Urinary bladder (tissue), 3 donors: ENCODE measurements at regions not wholly inside any gene's neighbourhood (a gene's known extent, or its start where the extent isn't known, plus 50 kb on each side); places are given as distances from the start of the nearest gene placed in this dataset.

ENCODE experiments used
- DNase-seq: peaks from one replicate; pipeline ENCODE4 v3.0.0-alpha.2; 2015; ENCODE audit errors: extremely low spot score
- H3K27ac ChIP-seq: one replicate; pipeline ENCODE4 v1.5.1; 2013; ENCODE audit warnings: low read depth, mild to moderate bottlenecking, moderate library complexity
- H3K36me3 ChIP-seq: one replicate; pipeline ENCODE4 v1.6.1; 2013; ENCODE audit warnings: mild to moderate bottlenecking, moderate library complexity; ENCODE audit not compliant: insufficient read depth
- H3K4me1 ChIP-seq: one replicate; pipeline ENCODE4 v1.6.1; 2013; ENCODE audit warnings: mild to moderate bottlenecking, moderate library complexity; ENCODE audit not compliant: insufficient read depth
- H3K4me3 ChIP-seq: one replicate; pipeline ENCODE4 v1.5.1; 2013; ENCODE audit warnings: low read depth, low read length
- WGBS: extraction: QIAGEN DNeasy Blood & Tissue Kit; methylation state at CpG from one replicate; pipeline ENCODE4 v1.1.7; 2013; 5-methylcytosine and 5-hydroxymethylcytosine counted together
- donor health status: healthy with polysubstance abuse.
- donor health status: healthy.

- DNase-seq, result no peak
- Histone ChIP-seq H3K36me3 (no peaks in the 10 kb centered on the region), H3K4me3 (no peak overlapping the region), H3K27ac (no peak overlapping the region), H3K4me1 (no peaks in the 10 kb centered on the region)
- WGBS, result 79% methylated on average over 4 of the region's 4 CpGs
These were observed 339.2 kb upstream of the NECTIN3 start for GRCh38 chr3:110732420-110732819.

DNA sequence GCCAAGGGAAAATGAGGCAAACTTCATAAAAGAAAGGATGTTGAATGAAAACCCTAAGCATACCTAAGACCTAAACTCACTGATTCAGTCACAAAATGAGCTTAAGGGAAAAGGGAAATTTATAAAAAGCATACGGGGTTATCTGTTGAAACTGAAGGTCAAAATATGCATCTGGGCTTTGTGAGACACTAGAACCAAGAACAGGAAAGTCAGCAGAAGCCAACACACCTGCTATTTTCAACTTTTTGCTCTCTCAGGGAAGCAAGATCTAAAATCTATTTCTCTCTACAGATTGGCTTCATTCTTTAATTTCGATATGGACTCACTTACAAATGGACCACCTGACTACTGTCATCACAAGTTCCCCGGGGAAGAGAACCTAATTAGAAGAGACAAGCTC, 338.6 kb upstream of the NECTIN3 start:
- Histone ChIP-seq H3K27ac (no peak overlapping the region), H3K4me1 (no peaks in the 10 kb centered on the region), H3K36me3 (no peaks in the 10 kb centered on the region), H3K4me3 (no peak overlapping the region)
- no peak for DNase-seq
- 87% methylated on average over 3 of the region's 3 CpGs for WGBS

DNA sequence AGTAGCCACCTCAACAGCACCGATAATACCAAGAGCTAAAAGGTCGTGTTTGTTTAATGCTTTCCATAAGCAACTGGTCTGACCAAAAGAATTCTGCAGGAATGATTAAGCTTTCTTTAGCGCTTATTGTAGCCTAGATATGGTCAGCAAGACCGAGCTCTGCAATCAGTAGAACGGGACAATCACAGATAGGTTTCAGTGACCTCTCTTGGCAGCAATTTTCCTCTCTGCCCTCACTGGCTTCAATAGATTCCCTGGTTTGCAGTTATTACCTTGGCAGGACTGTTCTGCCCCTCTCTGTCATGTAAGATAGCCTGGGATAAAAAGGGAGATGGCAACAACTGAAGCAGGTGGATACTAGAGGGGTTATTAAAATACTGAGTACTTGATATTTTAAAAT, 337.1 kb upstream of the NECTIN3 start:
- no peaks in the 10 kb centered on the region for H3K36me3 ChIP-seq
- WGBS, result 87% methylated on average over 5 of the region's 5 CpGs
- no peak overlapping the region for H3K4me3 ChIP-seq
- H3K27ac ChIP-seq, result no peak overlapping the region
- DNase-seq, result no peak
- no peaks in the 10 kb centered on the region for H3K4me1 ChIP-seq

GRCh38 chr3:110736332-110736731, 335.3 kb upstream of the NECTIN3 start:
- Histone ChIP-seq H3K27ac (no peak overlapping the region), H3K4me3 (no peak overlapping the region), H3K36me3 (no peaks in the 10 kb centered on the region), H3K4me1 (no peaks in the 10 kb centered on the region)
- 58% methylated on average over 1 of the region's 1 CpG for WGBS
- DNase-seq, result no peak

GRCh38 chr3:110738531-110738930, 333.1 kb upstream of the NECTIN3 start:
- WGBS, result 87% methylated on average over 1 of the region's 1 CpG
- no peaks in the 10 kb centered on the region for H3K36me3 ChIP-seq
- H3K27ac ChIP-seq, result no peak overlapping the region
- no peak for DNase-seq
- no peak overlapping the region for H3K4me3 ChIP-seq
- H3K4me1 ChIP-seq, result no peaks in the 10 kb centered on the region

GRCh38 chr3:110741891-110742290, 329.7 kb upstream of the NECTIN3 start:
- DNase-seq, result no peak
- H3K4me1 ChIP-seq, result no peaks in the 10 kb centered on the region
- H3K27ac ChIP-seq, result no peak overlapping the region
- 48% methylated on average over 3 of the region's 3 CpGs for WGBS
- no peaks in the 10 kb centered on the region for H3K36me3 ChIP-seq
- H3K4me3 ChIP-seq, result no peak overlapping the region

DNA sequence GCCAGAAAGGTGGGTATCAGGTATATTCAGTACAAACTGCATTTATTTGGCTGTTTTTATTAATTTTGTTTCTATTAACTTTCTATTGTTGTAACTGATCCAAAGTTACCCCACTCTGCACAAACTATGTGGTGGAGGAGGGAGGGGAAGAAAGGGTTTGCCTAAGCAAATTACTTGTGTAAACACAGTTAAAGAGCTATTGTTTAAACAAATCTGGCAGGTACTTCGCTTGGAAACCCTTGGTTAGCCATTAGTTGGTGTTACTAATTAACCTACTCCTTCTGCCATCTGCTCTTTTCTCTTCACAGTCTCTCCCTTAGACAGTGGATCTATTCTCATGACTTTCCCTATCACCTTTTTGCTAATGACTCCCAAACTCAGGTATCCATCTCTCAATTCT, 328.4 kb upstream of the NECTIN3 start:
- 63% methylated on average over 1 of the region's 1 CpG for WGBS
- Histone ChIP-seq H3K36me3 (no peaks in the 10 kb centered on the region), H3K4me1 (no peaks in the 10 kb centered on the region), H3K4me3 (no peak overlapping the region), H3K27ac (no peak overlapping the region)
- DNase-seq, result no peak

DNA sequence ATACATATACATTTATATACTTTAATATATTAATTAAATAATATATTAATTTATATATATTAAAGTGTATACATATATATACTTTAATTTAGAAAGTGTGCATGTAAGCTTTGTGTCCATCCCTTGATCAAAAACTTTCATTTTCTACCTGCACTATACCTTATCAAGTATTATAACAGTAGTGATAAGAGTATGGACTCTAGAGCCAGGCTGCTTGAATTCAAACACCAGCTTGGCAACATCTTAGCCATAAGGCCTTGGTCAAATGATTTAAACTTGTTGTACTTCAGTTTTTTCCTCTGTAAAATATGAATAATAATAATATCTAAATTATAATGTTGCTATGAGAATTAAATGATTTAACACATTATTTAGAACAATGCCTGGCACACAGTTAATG, 327.6 kb upstream of the NECTIN3 start:
- Histone ChIP-seq H3K27ac (no peak overlapping the region), H3K4me1 (no peaks in the 10 kb centered on the region), H3K4me3 (no peak overlapping the region), H3K36me3 (no peaks in the 10 kb centered on the region)
- no peak for DNase-seq

DNA sequence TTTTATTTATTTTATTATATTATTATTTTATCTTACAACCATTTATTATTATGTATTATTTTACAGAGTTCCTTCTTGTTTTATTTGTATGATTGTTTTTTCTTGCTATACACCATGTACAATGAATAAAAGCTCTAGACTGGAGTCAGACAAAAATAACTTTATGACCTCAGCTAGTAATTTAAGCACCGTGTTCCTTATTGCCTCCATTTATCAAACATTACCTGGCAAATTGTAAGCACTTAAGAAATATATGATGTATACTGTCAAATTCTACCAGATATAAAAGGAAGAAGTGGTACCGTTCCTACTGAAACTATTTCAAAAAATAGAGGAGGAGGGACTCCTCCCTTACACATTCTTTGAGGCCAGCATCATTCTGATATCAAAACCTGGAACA, 326.9 kb upstream of the NECTIN3 start:
- Histone ChIP-seq H3K4me3 (no peak overlapping the region), H3K36me3 (no peaks in the 10 kb centered on the region), H3K27ac (no peak overlapping the region), H3K4me1 (no peaks in the 10 kb centered on the region)
- 83% methylated on average over 2 of the region's 2 CpGs for WGBS
- DNase-seq, result no peak

- WGBS, result 91% methylated on average over 6 of the region's 6 CpGs
- Histone ChIP-seq H3K36me3 (no peaks in the 10 kb centered on the region), H3K27ac (no peak overlapping the region), H3K4me1 (no peaks in the 10 kb centered on the region), H3K4me3 (no peak overlapping the region)
- DNase-seq, result no peak
These were observed 322.6 kb upstream of the NECTIN3 start for GRCh38 chr3:110749006-110749405.

- DNase-seq, result no peak
- no peaks in the 10 kb centered on the region for H3K4me1 ChIP-seq
- no peak overlapping the region for H3K4me3 ChIP-seq
- H3K36me3 ChIP-seq, result no peaks in the 10 kb centered on the region
- no peak overlapping the region for H3K27ac ChIP-seq
These were observed 321.4 kb upstream of the NECTIN3 start for GRCh38 chr3:110750201-110750600.

GRCh38 chr3:110752307-110752706, 319.3 kb upstream of the NECTIN3 start:
- Histone ChIP-seq H3K36me3 (no peaks in the 10 kb centered on the region), H3K4me1 (no peaks in the 10 kb centered on the region), H3K4me3 (no peak overlapping the region), H3K27ac (no peak overlapping the region)
- DNase-seq, result no peak
- 88% methylated on average over 3 of the region's 3 CpGs for WGBS

- WGBS, result 98% methylated on average over 1 of the region's 1 CpG
- Histone ChIP-seq H3K27ac (no peak overlapping the region), H3K4me3 (no peak overlapping the region), H3K4me1 (no peaks in the 10 kb centered on the region), H3K36me3 (no peaks in the 10 kb centered on the region)
- DNase-seq, result no peak
These were observed 318.1 kb upstream of the NECTIN3 start for GRCh38 chr3:110753516-110753915.

- Histone ChIP-seq H3K36me3 (no peaks in the 10 kb centered on the region), H3K4me1 (no peaks in the 10 kb centered on the region), H3K4me3 (no peak overlapping the region), H3K27ac (no peak overlapping the region)
- WGBS, result 57% methylated on average over 3 of the region's 3 CpGs
- no peak for DNase-seq
These were observed 317.3 kb upstream of the NECTIN3 start for GRCh38 chr3:110754212-110754916.

DNA sequence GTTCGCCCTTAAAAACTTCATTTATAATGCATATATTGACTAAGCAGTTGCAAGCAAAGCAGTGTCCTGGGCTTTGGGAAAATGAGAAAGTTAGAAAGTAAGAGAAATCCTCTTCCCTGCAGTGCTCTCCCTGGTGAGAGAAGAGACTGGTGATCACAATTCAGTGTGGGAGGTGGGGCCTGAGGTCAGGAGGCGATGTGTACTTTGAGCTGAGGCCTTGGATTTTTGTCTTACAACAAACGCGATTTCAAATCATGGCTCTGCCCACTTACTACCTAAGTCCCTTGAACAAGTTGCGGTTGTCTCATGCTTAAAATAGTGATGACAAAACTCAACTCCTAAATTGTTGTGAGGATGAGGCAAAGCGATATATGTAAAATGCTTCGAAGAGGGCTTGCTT, 316.3 kb upstream of the NECTIN3 start:
- H3K4me1 ChIP-seq, result no peaks in the 10 kb centered on the region
- no peak for DNase-seq
- H3K27ac ChIP-seq, result no peak overlapping the region
- no peaks in the 10 kb centered on the region for H3K36me3 ChIP-seq
- WGBS, result 83% methylated on average over 7 of the region's 7 CpGs
- no peak overlapping the region for H3K4me3 ChIP-seq
